ENCODE measurements at regions not wholly inside any gene's neighbourhood (a gene's known extent, or its start where the extent isn't known, plus 50 kb on each side); places are given as distances from the start of the nearest gene placed in this dataset.

DNA sequence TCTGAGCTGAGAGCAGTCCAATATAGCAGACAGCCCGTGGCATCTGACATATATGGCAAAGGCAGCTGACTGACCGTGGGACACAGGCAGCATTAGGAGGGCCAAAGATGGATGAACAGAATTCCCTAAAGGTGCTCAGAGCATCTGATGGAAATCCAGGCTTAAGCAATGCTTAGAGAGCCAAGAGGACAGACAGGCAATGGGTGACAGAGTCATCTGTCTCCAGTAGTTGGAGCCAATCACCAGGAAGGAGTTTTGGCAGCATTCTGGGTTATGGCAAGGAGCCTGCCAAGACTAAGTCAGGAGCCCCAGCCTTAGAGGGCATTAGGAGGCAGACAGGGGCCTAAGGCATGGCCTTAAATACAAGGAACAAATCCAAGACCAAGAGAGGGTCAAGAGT lies 153.3 kb upstream of the USP9X start:
- no peak overlapping the region for H3K4me2 ChIP-seq
- H3K27me3 ChIP-seq (ENCODE audit: insufficient read depth, low read depth), result no peaks in the 10 kb centered on the region
- H3K27ac ChIP-seq, result no peak overlapping the region
- peaks cover 12% of the 10 kb centered on the region for H3K4me1 ChIP-seq (ENCODE audit: low read depth, poor library complexity, severe bottlenecking)
- H3K4me3 ChIP-seq (IDR thresholded peaks at IDR 0.05; ENCODE audit: insufficient read depth, low read depth, low read length), result no peak overlapping the region
- no peak overlapping the region for H2AFZ ChIP-seq (ENCODE audit: low read depth)
- no peaks in the 10 kb centered on the region for H3K79me2 ChIP-seq (ENCODE audit: insufficient read depth, low read depth)
- H3K9ac ChIP-seq, result no peak overlapping the region
- H3K36me3 ChIP-seq (ENCODE audit: insufficient read depth), result no peaks in the 10 kb centered on the region
- no peaks in the 10 kb centered on the region for H4K20me1 ChIP-seq (ENCODE audit: insufficient read depth)
- TF ChIP-seq, protein P1, sequence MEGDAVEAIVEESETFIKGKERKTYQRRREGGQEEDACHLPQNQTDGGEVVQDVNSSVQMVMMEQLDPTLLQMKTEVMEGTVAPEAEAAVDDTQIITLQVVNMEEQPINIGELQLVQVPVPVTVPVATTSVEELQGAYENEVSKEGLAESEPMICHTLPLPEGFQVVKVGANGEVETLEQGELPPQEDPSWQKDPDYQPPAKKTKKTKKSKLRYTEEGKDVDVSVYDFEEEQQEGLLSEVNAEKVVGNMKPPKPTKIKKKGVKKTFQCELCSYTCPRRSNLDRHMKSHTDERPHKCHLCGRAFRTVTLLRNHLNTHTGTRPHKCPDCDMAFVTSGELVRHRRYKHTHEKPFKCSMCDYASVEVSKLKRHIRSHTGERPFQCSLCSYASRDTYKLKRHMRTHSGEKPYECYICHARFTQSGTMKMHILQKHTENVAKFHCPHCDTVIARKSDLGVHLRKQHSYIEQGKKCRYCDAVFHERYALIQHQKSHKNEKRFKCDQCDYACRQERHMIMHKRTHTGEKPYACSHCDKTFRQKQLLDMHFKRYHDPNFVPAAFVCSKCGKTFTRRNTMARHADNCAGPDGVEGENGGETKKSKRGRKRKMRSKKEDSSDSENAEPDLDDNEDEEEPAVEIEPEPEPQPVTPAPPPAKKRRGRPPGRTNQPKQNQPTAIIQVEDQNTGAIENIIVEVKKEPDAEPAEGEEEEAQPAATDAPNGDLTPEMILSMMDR (conservative IDR thresholded peaks at IDR 0.05; ENCODE audit: low read depth, low read length), result no peak

DNA sequence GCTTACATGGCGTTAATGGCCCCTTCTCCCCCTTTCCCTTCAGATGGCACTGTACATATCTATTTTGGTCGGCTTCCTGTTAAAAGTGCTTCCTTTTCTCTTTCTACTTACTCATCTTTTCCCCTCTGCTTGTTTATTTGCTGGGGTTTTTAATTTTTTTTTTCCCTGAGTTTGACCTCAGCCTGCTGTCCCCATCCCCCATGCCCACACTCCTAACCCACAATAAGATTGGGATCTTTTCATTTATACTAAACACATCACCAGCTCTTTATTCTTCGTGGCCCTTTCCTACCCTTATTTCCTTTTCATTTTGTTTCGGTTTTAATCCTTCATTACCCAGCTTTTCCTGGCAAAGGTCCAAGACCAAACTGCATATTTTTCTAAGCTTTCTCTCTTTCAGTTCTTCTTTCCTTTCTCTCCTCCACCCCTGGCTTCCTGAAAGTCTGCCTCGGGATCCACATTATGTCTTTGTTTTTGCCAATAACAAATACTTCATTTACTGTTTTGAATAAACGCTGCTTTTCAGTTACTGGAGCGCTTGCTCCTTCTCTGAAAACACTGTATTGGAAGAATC lies 152.0 kb upstream of the USP9X start:
- no peaks in the 10 kb centered on the region for H3K79me2 ChIP-seq (ENCODE audit: insufficient read depth, low read depth)
- H3K9ac ChIP-seq, result no peak overlapping the region
- no peaks in the 10 kb centered on the region for H3K36me3 ChIP-seq (ENCODE audit: insufficient read depth)
- H4K20me1 ChIP-seq (ENCODE audit: insufficient read depth), result no peaks in the 10 kb centered on the region
- peak overlapping the region; percentile 21; the same call in 1 of the 2 replicates for H3K4me2 ChIP-seq
- no peaks in the 10 kb centered on the region for H3K27me3 ChIP-seq (ENCODE audit: insufficient read depth, low read depth)
- no peak overlapping the region for H2AFZ ChIP-seq (ENCODE audit: low read depth)
- no peak overlapping the region for H3K27ac ChIP-seq
- peaks cover 12% of the 10 kb centered on the region for H3K4me1 ChIP-seq (ENCODE audit: low read depth, poor library complexity, severe bottlenecking)
- no peak overlapping the region for H3K4me3 ChIP-seq (IDR thresholded peaks at IDR 0.05; ENCODE audit: insufficient read depth, low read depth, low read length)
- TF ChIP-seq, protein P1 (conservative IDR thresholded peaks at IDR 0.05; ENCODE audit: low read depth, low read length), result no peak

DNA sequence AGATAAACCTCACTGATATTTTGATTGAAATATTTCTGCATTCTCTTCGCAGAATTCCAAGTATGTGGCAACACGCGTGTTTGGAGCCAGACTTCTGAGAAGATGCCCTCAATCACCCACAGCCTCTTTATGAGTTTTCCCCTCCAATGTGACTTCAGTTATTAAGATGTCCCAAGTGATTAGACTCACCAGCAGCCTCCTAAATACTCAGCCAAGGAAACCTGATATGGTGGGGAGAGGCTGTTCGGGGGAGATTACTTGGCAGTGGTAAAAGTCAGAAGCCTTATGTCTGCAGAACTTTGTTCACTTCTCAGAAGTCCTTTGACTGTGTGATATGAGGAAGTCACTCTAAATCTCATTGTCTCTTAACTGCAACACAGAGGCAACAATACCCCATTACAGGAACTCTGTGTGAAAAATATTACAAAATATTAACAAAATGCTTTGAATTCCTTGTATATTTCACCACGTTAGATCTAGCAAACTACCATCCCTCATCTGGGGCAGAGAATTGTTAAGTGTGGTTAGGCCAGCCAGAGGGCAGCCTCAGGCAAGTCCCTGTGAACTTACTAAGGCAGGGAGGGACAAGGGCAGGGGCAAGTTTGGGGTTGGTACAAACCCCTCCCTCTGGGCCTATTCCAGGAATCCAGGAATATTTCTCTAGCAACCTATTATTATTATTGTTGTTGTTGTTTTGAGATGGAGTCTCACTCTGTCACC lies 151.4 kb upstream of the USP9X start:
- no peaks in the 10 kb centered on the region for H3K27me3 ChIP-seq (ENCODE audit: insufficient read depth, low read depth)
- no peak overlapping the region for H3K27ac ChIP-seq
- peak overlapping the region; percentile 21; the same call in 1 of the 2 replicates for H3K4me2 ChIP-seq
- TF ChIP-seq, protein P1 (conservative IDR thresholded peaks at IDR 0.05; ENCODE audit: low read depth, low read length), result no peak
- H3K4me1 ChIP-seq (ENCODE audit: low read depth, poor library complexity, severe bottlenecking), result peaks cover 12% of the 10 kb centered on the region
- H3K9ac ChIP-seq, result no peak overlapping the region
- no peaks in the 10 kb centered on the region for H4K20me1 ChIP-seq (ENCODE audit: insufficient read depth)
- H3K36me3 ChIP-seq (ENCODE audit: insufficient read depth), result no peaks in the 10 kb centered on the region
- H2AFZ ChIP-seq (ENCODE audit: low read depth), result no peak overlapping the region
- H3K79me2 ChIP-seq (ENCODE audit: insufficient read depth, low read depth), result no peaks in the 10 kb centered on the region
- H3K4me3 ChIP-seq (IDR thresholded peaks at IDR 0.05; ENCODE audit: insufficient read depth, low read depth, low read length), result no peak overlapping the region

DNA sequence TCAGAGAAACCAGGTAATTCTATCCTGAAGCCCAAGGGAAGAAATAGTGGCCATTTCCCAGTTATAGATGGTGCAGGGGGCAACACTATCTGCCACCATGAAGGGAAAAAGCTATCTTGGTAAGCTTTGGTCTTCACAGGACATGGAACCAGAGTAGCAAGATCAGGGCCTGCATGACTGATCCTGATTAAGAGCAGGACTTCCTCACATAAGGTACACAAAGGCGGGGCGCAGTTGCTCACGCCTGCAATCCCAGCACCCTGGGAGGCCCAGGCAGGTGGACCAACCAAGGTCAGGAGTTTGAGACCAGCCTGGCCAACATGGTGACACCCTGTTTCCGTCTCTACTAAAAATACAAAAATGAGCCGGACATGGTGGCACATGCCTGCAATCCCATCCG lies 148.4 kb upstream of the USP9X start:
- Histone ChIP-seq H3K27ac (no peak overlapping the region), H4K20me1 (ENCODE audit: insufficient read depth) (no peaks in the 10 kb centered on the region), H3K4me2 (no peak overlapping the region), H3K79me2 (ENCODE audit: insufficient read depth, low read depth) (no peaks in the 10 kb centered on the region), H3K4me1 (ENCODE audit: low read depth, poor library complexity, severe bottlenecking) (peaks cover 12% of the 10 kb centered on the region), H3K27me3 (ENCODE audit: insufficient read depth, low read depth) (no peaks in the 10 kb centered on the region), H3K36me3 (ENCODE audit: insufficient read depth) (no peaks in the 10 kb centered on the region), H3K9ac (no peak overlapping the region), H2AFZ (ENCODE audit: low read depth) (no peak overlapping the region), H3K4me3 (IDR thresholded peaks at IDR 0.05; ENCODE audit: insufficient read depth, low read depth, low read length) (no peak overlapping the region)
- TF ChIP-seq, protein P1 (conservative IDR thresholded peaks at IDR 0.05; ENCODE audit: low read depth, low read length), result no peak
